Cardiac fibroblast (primary cell): ENCODE measurements at regions not wholly inside any gene's neighbourhood (a gene's known extent, or its start where the extent isn't known, plus 50 kb on each side); places are given as distances from the start of the nearest gene placed in this dataset.
"Not testable (repeated sequence)": the region's sequence is repeated elsewhere in the genome, so short reads cannot be mapped to it uniquely, and the experiment has no call there.

ENCODE experiments used
- DNase-seq, 2 donors: peaks; one replicate each; pipeline versions ENCODE4 v3.0.0 to v3.0.0-alpha.2; 2010; ENCODE audit warnings: low read depth in 2 of 2
- H3K4me3 ChIP-seq, 2 donors: replicated peaks in 1 of 2; 1 replicate in 1 of 2; 2 replicates in 1 of 2; pipeline ENCODE4 v1.5.1; 2011; ENCODE audit warnings: low read depth in 2 of 2, low read length in 2 of 2, mild to moderate bottlenecking in 2 of 2, moderate library complexity in 1 of 2
- TF ChIP-seq, protein P1 (sequence below): IDR thresholded peaks from one replicate; pipeline ENCODE4 v1.5.1; 2011; ENCODE audit warnings: low read depth, mild to moderate bottlenecking, low read length, inconsistent platforms

DNA sequence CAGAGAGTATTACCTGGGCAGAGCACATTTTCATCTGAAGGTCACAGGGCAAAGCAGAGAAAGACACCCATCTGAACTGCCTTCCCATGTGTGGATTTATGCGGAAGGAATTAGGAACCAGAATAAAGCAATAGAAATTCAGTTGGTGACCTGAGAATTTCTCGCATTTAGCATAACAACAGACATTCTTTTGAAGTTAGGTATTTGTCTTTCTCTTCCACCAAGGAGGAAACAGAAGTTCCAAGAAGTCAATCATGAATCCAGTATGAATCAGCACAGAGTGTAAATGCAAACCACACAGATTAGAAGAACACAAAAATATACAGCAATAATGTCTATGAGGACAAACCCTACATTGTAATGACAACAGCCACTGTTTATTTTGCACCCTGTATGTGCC lies 515.2 kb upstream of the BRINP1 start:
- no peak overlapping the region for H3K4me3 ChIP-seq
- TF ChIP-seq, protein P1, sequence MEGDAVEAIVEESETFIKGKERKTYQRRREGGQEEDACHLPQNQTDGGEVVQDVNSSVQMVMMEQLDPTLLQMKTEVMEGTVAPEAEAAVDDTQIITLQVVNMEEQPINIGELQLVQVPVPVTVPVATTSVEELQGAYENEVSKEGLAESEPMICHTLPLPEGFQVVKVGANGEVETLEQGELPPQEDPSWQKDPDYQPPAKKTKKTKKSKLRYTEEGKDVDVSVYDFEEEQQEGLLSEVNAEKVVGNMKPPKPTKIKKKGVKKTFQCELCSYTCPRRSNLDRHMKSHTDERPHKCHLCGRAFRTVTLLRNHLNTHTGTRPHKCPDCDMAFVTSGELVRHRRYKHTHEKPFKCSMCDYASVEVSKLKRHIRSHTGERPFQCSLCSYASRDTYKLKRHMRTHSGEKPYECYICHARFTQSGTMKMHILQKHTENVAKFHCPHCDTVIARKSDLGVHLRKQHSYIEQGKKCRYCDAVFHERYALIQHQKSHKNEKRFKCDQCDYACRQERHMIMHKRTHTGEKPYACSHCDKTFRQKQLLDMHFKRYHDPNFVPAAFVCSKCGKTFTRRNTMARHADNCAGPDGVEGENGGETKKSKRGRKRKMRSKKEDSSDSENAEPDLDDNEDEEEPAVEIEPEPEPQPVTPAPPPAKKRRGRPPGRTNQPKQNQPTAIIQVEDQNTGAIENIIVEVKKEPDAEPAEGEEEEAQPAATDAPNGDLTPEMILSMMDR = no peak
- DNase-seq = no peak

DNA sequence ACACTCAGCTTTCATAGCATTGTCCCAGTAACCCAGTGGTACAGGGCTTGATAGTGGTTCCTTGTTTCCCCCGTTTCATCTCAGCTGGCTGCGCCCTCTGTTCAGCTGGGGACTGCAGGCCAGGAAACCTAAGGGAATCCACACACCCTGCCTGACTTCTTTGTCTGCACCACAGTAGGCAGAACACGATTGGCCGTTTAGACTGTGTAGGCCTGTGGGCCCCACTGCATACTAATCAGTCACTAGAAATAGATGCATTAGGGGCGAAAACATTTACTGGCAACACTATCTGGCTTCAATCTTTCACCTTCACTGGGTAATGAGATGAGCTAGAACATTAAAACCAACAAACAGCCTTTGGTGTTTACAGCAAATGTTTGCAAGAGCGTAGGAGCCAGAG lies 512.7 kb upstream of the BRINP1 start:
- no peak for DNase-seq
- TF ChIP-seq, protein P1 = no peak
- no peak overlapping the region for H3K4me3 ChIP-seq

DNA sequence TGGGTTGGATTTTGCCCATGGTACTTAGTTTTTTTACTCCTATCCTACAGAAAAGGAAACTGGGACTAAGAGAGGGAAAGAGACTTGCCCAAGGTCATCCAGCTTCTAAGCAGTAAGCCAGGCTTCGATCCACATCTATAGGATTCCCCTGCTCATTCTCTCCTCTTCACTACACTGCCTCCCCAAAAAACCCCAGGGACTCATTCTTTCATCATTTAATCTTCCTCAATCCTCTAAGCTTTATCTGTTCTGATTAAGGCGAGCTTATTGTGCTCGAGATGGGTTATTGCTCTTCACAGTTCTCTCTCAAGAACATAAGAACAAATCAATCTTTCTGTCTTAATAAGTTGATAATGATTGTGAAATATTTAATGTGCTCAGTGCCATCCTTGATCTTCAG lies 511.1 kb upstream of the BRINP1 start:
- no peak overlapping the region for H3K4me3 ChIP-seq
- TF ChIP-seq, protein P1 = no peak
- no peak for DNase-seq

DNA sequence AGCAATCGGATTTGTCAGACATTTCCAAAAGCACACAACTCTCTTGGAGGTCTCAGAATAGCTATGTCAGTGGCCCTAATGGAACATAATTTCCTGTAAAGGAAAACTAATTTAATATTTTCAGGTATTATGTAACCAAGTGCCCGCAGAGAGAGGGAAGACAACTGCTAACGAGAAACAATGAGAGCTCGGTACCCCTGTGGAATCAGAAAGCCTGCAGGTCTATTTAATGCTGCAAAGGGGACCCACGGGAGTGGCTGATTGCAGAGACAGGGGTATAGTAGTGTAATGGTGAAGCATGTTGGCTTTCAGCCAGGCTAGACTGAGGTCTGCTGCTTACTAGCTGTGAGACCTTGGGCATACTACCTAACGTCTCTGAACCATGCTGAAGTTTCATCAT lies 508.1 kb upstream of the BRINP1 start:
- no peak overlapping the region for H3K4me3 ChIP-seq
- TF ChIP-seq, protein P1 = no peak
- no peak for DNase-seq

DNA sequence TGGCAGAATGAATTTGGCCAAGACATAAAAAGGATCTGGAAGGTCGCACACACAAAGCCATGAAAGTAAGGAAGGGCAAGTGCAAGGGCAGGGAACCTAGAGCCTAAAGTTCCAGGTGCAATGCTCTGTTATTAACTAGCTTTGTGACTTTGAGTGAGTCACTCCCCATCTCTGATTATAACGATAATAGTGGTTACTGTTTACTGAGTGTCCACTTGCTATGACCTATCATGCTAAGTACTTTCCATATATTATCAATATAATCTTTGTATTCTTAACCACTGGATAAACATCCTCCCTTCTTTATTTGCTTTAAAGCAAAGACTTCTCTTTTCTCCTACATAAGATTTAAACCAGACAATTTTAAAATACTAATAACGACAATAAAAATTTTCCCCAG lies 504.6 kb upstream of the BRINP1 start:
- H3K4me3 ChIP-seq = no peak overlapping the region
- no peak for DNase-seq
- TF ChIP-seq, protein P1 = no peak

DNA sequence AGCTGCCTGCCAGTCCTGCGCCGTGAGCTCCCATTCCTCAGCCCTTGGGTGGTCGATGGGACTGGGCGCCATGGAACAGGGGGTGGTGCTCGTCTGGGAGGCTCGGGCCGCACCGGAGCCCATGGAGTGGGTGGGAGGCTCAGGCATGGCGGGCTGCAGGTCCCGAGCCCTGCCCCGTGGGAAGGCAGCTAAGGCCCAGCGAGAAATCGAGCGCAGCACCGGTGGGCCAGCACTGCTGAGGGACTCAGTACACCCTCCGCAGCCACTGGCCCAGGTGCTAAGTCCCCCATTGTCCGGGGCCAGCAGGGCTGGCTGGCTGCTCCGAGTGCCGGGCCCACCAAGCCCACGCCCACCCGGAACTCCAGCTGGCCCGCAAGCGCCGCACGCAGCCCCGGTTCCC lies 501.0 kb upstream of the BRINP1 start:
- not testable (repeated sequence) for H3K4me3 ChIP-seq, DNase-seq

DNA sequence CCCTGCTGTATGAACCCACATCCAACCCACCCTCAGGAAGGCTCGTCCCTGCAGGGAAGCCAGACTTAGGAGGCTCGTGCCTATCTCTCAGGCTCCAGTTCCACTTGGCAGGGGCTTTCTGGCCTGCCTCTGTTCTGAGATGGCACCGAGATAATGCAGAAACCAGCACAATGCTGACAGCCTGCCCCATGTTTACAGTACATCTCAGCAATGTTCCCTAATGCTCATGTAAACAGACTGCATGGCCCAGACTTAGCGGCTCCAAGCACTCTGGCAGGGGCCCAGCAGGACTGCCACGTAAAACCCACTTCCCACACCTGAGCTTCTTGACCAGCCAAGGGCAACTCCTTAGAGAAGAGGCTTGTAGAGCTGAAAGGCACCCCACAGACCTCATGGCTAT lies 499.5 kb upstream of the BRINP1 start:
- TF ChIP-seq, protein P1 = no peak
- no peak overlapping the region for H3K4me3 ChIP-seq
- DNase-seq = no peak
